Mucosa of descending colon (tissue), 3 donors: ENCODE measurements at regions not wholly inside any gene's neighbourhood (a gene's known extent, or its start where the extent isn't known, plus 50 kb on each side); places are given as distances from the start of the nearest gene placed in this dataset.

ENCODE experiments used
- ATAC-seq: fragments of 200-7000 bp; cut with Tn5 transposase; one replicate; pipeline ENCODE4 v1.9.1; 2020; ENCODE audit warnings: mild to moderate bottlenecking, moderate library complexity
- DNase-seq, 3 donors: peaks; one replicate each; pipeline ENCODE4 v3.0.0-alpha.2; 2020
- H3K36me3 ChIP-seq: fragments of 200-600 bp; one replicate; pipeline ENCODE4 v1.8.0; 2021; ENCODE audit warnings: low read depth, mild to moderate bottlenecking
- H3K4me1 ChIP-seq: fragments of 200-600 bp; one replicate; pipeline ENCODE4 v1.8.0; 2021; ENCODE audit warnings: low read depth, mild to moderate bottlenecking
- H3K4me3 ChIP-seq: fragments of 200-600 bp; one replicate; pipeline ENCODE4 v1.8.0; 2021; ENCODE audit warnings: mild to moderate bottlenecking
- H3K9me3 ChIP-seq: fragments of 200-600 bp; one replicate; pipeline ENCODE4 v1.8.0; 2021; ENCODE audit warnings: mild to moderate bottlenecking
- intact Hi-C, 2 donors: fragments of 100-400 bp; cut with DNase I in 1 of 2; cut with micrococcal nuclease in 1 of 2; formaldehyde crosslinking; loops; one replicate each; pipeline versions ENCODE4 v1.11.0 to v1.11.1; 2022; cut with DNase I, micrococcal nuclease
- TF ChIP-seq, protein P1 (sequence below): fragments of 200-600 bp; IDR thresholded peaks from one replicate; pipeline ENCODE4 v1.8.0; 2022; ENCODE audit warnings: antibody characterized with exemption, mild to moderate bottlenecking
- donor health status: DM: no; HTN: no; CAD: no; lungs with moderate emphysema.
- donor health status: DM: no; HTN: no; CAD: no.
- donor health status: DM: no; HTN: yes; CAD: no.

DNA sequence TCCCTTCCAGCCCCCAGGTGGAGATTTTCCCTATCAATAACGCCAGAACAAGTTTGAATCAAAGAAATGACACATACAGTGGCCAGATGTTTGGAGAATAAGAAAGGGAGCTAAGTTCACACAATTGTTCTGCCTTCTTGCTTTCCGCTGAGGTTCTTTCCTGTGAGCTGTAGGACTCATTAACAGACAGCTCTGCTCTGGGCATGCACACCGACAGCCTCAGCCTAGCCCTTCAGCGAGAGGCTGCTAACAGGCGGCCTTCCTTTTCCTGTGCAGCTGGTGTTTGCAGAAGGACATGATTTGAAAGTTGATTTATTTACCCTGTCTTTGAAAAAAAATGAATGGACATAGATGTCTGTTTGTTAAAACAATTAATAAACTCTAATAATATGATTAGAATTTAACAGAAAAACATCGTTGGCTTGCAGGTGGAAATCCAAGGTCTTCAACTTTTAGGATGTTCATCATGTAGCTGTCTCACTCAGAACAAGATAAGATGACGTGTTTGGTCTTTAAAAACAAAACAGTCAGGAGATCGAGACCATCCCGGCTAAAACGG, 183.3 kb downstream of the KDR start:
- H3K9me3 ChIP-seq: no peaks in the 10 kb centered on the region
- TF ChIP-seq, protein P1, sequence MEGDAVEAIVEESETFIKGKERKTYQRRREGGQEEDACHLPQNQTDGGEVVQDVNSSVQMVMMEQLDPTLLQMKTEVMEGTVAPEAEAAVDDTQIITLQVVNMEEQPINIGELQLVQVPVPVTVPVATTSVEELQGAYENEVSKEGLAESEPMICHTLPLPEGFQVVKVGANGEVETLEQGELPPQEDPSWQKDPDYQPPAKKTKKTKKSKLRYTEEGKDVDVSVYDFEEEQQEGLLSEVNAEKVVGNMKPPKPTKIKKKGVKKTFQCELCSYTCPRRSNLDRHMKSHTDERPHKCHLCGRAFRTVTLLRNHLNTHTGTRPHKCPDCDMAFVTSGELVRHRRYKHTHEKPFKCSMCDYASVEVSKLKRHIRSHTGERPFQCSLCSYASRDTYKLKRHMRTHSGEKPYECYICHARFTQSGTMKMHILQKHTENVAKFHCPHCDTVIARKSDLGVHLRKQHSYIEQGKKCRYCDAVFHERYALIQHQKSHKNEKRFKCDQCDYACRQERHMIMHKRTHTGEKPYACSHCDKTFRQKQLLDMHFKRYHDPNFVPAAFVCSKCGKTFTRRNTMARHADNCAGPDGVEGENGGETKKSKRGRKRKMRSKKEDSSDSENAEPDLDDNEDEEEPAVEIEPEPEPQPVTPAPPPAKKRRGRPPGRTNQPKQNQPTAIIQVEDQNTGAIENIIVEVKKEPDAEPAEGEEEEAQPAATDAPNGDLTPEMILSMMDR: no peak
- no peaks in the 10 kb centered on the region for H3K4me1 ChIP-seq
- intact Hi-C loops: no loop called here
- H3K4me3 ChIP-seq: no peak overlapping the region
- no peaks in the 10 kb centered on the region for H3K36me3 ChIP-seq
- DNase-seq (peak in 1 of 3 donors; percentile 3), ATAC-seq (peak; percentile 45)

DNA sequence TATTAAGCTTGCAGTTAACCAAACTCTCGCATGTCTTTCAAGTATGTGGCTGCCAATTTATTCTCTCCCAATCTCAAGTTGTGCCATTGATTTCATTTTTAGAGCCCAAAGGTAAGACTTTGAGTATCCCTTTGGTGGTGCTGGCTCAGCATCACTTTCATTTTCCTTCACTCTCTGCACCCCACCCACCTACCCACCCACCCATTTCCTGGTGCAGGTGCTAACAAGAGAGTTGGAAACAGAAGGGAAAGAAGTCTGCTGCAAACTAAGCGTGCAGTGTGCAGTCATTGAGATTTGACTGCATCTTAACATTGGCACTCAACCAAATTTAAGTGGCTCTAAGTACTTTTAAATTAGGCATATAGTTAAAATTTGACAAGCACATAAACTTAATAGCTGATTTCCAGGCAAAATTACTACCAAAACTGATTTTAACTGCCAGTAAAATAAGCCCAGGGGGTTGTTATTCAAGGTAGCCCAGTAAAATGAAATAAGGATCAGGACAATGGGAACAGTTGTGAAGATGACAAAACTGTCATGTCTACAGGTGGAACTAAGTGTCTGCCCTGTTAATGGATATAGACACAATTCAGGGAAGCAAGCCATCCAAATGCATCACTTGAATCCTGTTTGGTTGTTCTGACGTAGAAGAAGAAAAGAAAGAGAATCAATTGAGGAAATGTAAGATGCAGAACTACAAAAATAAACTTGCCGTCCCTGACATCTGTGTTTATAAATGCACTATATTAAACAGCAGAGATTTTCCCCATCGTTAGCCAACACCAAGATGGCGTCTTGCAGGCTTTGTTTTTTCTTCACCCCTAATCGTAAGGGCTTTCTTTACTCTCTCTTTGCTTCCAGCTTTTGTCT, 184.2 kb downstream of the KDR start:
- no peaks in the 10 kb centered on the region for H3K4me1 ChIP-seq
- H3K9me3 ChIP-seq: no peaks in the 10 kb centered on the region
- intact Hi-C loops: no loop called here
- TF ChIP-seq, protein P1: no peak
- DNase-seq (no peak), ATAC-seq (no peak)
- H3K4me3 ChIP-seq: no peak overlapping the region
- H3K36me3 ChIP-seq: no peaks in the 10 kb centered on the region

DNA sequence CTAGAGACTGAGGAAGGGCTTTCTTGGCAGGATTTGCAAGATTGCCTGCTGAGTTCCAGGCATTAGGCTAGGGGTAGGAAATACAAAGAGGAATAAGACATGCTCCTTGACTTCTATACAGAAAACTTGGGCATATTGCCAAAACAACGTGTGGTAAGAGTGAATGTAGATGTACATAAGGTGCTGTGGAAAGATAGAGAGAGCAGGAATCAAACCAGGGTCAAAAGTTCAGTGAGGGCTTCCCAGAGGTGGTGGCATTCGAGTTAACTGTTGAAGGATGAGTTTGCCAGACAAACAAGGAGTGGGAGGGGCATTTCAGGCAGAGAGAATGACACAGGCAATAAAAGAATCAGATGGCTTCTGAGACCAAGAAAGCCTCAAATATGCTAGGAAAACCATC, 187.9 kb downstream of the KDR start:
- Histone ChIP-seq H3K4me3 (no peak overlapping the region), H3K36me3 (no peaks in the 10 kb centered on the region), H3K9me3 (no peaks in the 10 kb centered on the region), H3K4me1 (no peaks in the 10 kb centered on the region)
- no peak for DNase-seq
- intact Hi-C loops: no loop called here
- TF ChIP-seq, protein P1: no peak
- no peak for ATAC-seq

DNA sequence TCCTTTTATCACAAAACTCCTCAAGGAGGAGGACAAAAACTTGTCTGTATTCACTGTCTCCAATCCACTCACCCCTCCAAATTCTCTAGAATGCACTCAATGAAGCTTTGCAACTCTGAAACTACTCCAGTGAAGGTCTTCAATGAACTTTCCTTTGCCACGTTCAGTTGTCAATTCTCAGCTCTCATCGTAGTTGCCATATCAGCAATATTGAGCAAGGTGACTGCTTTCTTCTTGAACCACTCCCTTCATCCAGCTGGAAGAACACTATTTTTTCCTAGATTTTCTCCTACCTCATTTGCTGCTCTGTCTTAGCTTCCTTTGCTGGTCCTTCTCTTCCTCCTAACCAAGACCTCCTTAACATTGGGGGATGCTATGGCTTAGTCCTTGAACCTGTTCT, 191.8 kb downstream of the KDR start:
- intact Hi-C loops: no loop called here
- no peak overlapping the region for H3K4me3 ChIP-seq
- no peaks in the 10 kb centered on the region for H3K4me1 ChIP-seq
- DNase-seq: no peak
- no peaks in the 10 kb centered on the region for H3K36me3 ChIP-seq
- TF ChIP-seq, protein P1: no peak
- H3K9me3 ChIP-seq: no peaks in the 10 kb centered on the region
- no peak for ATAC-seq

DNA sequence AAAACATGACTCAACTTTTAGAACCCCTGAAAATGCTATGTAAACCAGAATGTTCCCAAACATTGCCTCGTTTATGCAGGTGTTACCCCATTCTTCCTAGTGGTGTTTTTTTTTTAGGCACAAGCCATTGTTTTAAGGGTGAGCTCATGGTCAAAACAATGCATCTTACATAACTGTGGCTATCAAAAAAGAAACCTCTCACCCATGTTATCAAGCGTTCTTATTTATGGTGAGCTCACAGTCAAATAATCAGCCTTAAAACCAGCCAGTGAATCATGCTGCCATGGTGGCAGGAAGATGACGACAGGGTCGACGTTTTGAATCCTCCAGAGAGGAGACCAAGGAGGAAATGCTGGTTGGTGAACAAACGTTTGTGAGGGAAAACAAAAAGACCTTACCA, 195.2 kb downstream of the KDR start:
- intact Hi-C loops: no loop called here
- ATAC-seq: no peak
- no peak for DNase-seq
- Histone ChIP-seq H3K4me1 (no peaks in the 10 kb centered on the region), H3K9me3 (no peaks in the 10 kb centered on the region), H3K4me3 (no peak overlapping the region), H3K36me3 (no peaks in the 10 kb centered on the region)
- TF ChIP-seq, protein P1: no peak
